ENCODE measurements at regions not wholly inside any gene's neighbourhood (a gene's known extent, or its start where the extent isn't known, plus 50 kb on each side); places are given as distances from the start of the nearest gene placed in this dataset.

DNA sequence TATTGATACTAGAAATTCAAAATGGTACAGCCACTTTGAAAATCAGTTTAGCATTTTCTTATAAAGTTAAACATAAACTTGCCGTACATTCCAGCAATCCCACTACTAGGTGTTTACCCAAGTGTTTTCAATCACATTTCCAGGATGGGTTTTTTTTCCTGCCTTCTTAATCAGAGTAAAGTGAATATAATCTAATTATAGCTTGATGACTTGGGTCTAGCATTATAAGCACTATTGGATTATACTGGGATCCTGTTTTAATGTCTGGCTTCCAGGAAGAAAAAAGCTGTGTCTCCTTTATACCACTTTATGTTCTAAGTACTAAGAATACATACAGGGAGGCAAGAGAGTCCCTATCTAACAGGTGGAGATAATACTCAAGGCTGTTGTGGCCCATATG is 103.3 kb upstream of the KLHL13 start:
- Histone ChIP-seq H2AK5ac (ENCODE audit: low read depth, low read length) (no peak overlapping the region), H3K36me3 (ENCODE audit: control insufficient read depth in 2 of 4, insufficient read depth in 4 of 4, low read length in 3 of 4) (no peaks in the 10 kb centered on the region), H4K5ac (ENCODE audit: insufficient read length, low read depth, low read length) (no peak overlapping the region), H3K9ac (replicated peaks in 1 of 4; ENCODE audit: extremely low read depth in 1 of 4, low read depth in 3 of 4, low read length in 3 of 4) (no peak overlapping the region), H3K4me1 (replicated peaks in 1 of 4; ENCODE audit: control insufficient read depth in 3 of 4, insufficient read depth in 4 of 4, low read length in 3 of 4) (no peaks in the 10 kb centered on the region), H3K27me3 (replicated peaks in 1 of 4; ENCODE audit: control insufficient read depth in 3 of 4, extremely low read depth in 1 of 4, insufficient read depth in 3 of 4, low read length in 3 of 4) (no peaks in the 10 kb centered on the region), H4K20me1 (replicated peaks in 1 of 2; ENCODE audit: control insufficient read depth in 1 of 2, insufficient read depth in 2 of 2, low read length in 2 of 2) (peaks cover 0 to 1% of the 10 kb centered on the region in 2 experiments), H3K79me2 (ENCODE audit: control insufficient read depth in 1 of 2, insufficient read depth in 2 of 2, low read length in 2 of 2) (no peaks in the 10 kb centered on the region), H3K4ac (replicated peaks; ENCODE audit: insufficient read length, low read depth, low read length) (no peak overlapping the region), H2AFZ (ENCODE audit: low read length) (no peak overlapping the region), H4K8ac (ENCODE audit: extremely low read depth, insufficient read depth, low read length) (no peak overlapping the region), H3K4me3 (ENCODE audit: extremely low read depth in 1 of 4, insufficient read depth in 2 of 4, low read depth in 3 of 4, low read length in 4 of 4) (no peak overlapping the region), H4K91ac (replicated peaks; ENCODE audit: insufficient read length, low read length) (no peak overlapping the region), H2BK15ac (ENCODE audit: low read length) (no peak overlapping the region), H3K23me2 (ENCODE audit: low read depth, low read length) (0 out of 2 replicates have a peak, but pooled peaks cover 3% of the 10 kb centered on the region), H3K56ac (replicated peaks; ENCODE audit: insufficient read length, low read depth, low read length) (no peak overlapping the region), H3K18ac (ENCODE audit: extremely low read depth, low read length) (no peak overlapping the region), H3K9me3 (ENCODE audit: insufficient read depth in 2 of 2, low read depth in 1 of 2, low read length in 1 of 2) (no peaks in the 10 kb centered on the region), H2BK5ac (ENCODE audit: low read depth, low read length) (no peak overlapping the region), H3K14ac (ENCODE audit: insufficient read length) (no peak overlapping the region), H2BK120ac (replicated peaks; ENCODE audit: low read depth, low read length) (no peak overlapping the region), H2BK12ac (ENCODE audit: low read depth, low read length) (no peak overlapping the region), H3K23ac (ENCODE audit: insufficient read length) (no peak overlapping the region), H2BK20ac (ENCODE audit: low read length) (no peak overlapping the region), H3K79me1 (ENCODE audit: low read depth, low read length) (no peaks in the 10 kb centered on the region), H3K4me2 (ENCODE audit: insufficient read depth in 1 of 2, low read depth in 2 of 2, low read length in 2 of 2) (no peak overlapping the region), H3K27ac (ENCODE audit: low read depth, low read length) (no peak overlapping the region)
- CTCF ChIA-PET (ENCODE audit: partially characterized antibody): no interaction called here
- POLR2A ChIA-PET (ENCODE audit: partially characterized antibody): no interaction called here
- DNase-seq (ENCODE audit: low read depth in 1 of 2, low spot score in 2 of 2) (no peak), FAIRE-seq (no peak)
- 78% methylated on average over 1 of the region's 1 CpG; no CpG with 5 or more reads in 1 of the 2 experiments for WGBS, 2 experiments (ENCODE audit: extremely low coverage in 1 of 2, insufficient coverage in 1 of 2, insufficient read length in 1 of 2, insufficient replicate concordance in 2 of 2, low coverage in 1 of 2, low lambda C conversion rate in 2 of 2, missing lambda C conversion rate in 1 of 2)
- no peak for TF ChIP-seq JUN (IDR thresholded peaks at IDR 0.05; ENCODE audit: low read depth, low read length)
- TF ChIP-seq, protein P1, sequence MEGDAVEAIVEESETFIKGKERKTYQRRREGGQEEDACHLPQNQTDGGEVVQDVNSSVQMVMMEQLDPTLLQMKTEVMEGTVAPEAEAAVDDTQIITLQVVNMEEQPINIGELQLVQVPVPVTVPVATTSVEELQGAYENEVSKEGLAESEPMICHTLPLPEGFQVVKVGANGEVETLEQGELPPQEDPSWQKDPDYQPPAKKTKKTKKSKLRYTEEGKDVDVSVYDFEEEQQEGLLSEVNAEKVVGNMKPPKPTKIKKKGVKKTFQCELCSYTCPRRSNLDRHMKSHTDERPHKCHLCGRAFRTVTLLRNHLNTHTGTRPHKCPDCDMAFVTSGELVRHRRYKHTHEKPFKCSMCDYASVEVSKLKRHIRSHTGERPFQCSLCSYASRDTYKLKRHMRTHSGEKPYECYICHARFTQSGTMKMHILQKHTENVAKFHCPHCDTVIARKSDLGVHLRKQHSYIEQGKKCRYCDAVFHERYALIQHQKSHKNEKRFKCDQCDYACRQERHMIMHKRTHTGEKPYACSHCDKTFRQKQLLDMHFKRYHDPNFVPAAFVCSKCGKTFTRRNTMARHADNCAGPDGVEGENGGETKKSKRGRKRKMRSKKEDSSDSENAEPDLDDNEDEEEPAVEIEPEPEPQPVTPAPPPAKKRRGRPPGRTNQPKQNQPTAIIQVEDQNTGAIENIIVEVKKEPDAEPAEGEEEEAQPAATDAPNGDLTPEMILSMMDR (IDR thresholded peaks at IDR 0.05; ENCODE audit: control extremely low read depth in 1 of 3, insufficient read depth in 1 of 3, low read depth in 1 of 3, low read length in 3 of 3): no peak
- no peak for TF ChIP-seq SP2 (IDR thresholded peaks at IDR 0.05; ENCODE audit: low read length)
- no peak for TF ChIP-seq KDM1A (IDR thresholded peaks at IDR 0.05; ENCODE audit: borderline replicate concordance, low read length)
- no peak for TF ChIP-seq CHD2 (IDR thresholded peaks at IDR 0.05; ENCODE audit: low read length)
- TF ChIP-seq RAD21 (IDR thresholded peaks at IDR 0.05 in 1 of 2, conservative IDR thresholded peaks at IDR 0.05 in 1 of 2; ENCODE audit: low read depth in 2 of 2, low read length in 2 of 2): no peak
- TF ChIP-seq, protein P2, sequence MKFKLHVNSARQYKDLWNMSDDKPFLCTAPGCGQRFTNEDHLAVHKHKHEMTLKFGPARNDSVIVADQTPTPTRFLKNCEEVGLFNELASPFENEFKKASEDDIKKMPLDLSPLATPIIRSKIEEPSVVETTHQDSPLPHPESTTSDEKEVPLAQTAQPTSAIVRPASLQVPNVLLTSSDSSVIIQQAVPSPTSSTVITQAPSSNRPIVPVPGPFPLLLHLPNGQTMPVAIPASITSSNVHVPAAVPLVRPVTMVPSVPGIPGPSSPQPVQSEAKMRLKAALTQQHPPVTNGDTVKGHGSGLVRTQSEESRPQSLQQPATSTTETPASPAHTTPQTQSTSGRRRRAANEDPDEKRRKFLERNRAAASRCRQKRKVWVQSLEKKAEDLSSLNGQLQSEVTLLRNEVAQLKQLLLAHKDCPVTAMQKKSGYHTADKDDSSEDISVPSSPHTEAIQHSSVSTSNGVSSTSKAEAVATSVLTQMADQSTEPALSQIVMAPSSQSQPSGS (IDR thresholded peaks at IDR 0.05; ENCODE audit: low read length): no peak
- no peak for TF ChIP-seq YY1 (IDR thresholded peaks at IDR 0.05; ENCODE audit: low read depth, low read length)
- no peak for TF ChIP-seq SIX5 (IDR thresholded peaks at IDR 0.05; ENCODE audit: low read depth, low read length)
- no peak for TF ChIP-seq MAFK (IDR thresholded peaks at IDR 0.05; ENCODE audit: low read depth, low read length)
- no peak for TF ChIP-seq CBX5 (IDR thresholded peaks at IDR 0.05; ENCODE audit: low read depth, low read length)

Data from H1 (cell line).